ENCODE measurements at regions not wholly inside any gene's neighbourhood (a gene's known extent, or its start where the extent isn't known, plus 50 kb on each side); places are given as distances from the start of the nearest gene placed in this dataset.

- DNase-seq (ENCODE audit: low spot score in 2 of 2) (no peak), ATAC-seq (ENCODE audit: low read depth) (no peak)
- H3K4me1 Mint-ChIP-seq: no peaks in the 10 kb centered on the region
- H3K27ac Mint-ChIP-seq: no peak overlapping the region
- H3K4me3 Mint-ChIP-seq: no peak overlapping the region
- H3K36me3 Mint-ChIP-seq: no peaks in the 10 kb centered on the region
- peaks cover 6% of the 10 kb centered on the region for H3K27me3 Mint-ChIP-seq
- H3K9me3 Mint-ChIP-seq: no peaks in the 10 kb centered on the region
These were observed 356.0 kb downstream of the TGFB2 start for GRCh38 chr1:218701131-218701530.

- Mint-ChIP-seq H3K4me1 (no peaks in the 10 kb centered on the region), H3K27ac (no peak overlapping the region), H3K4me3 (no peak overlapping the region), H3K9me3 (no peaks in the 10 kb centered on the region), H3K27me3 (peaks cover 6% of the 10 kb centered on the region), H3K36me3 (no peaks in the 10 kb centered on the region)
- ATAC-seq (ENCODE audit: low read depth): no peak
- no peak for DNase-seq (ENCODE audit: low spot score in 2 of 2)
These were observed 357.6 kb downstream of the TGFB2 start for GRCh38 chr1:218702775-218703174.

- no peak for DNase-seq (ENCODE audit: low spot score in 2 of 2)
- no peaks in the 10 kb centered on the region for H3K9me3 Mint-ChIP-seq
- no peaks in the 10 kb centered on the region for H3K36me3 Mint-ChIP-seq
- no peaks in the 10 kb centered on the region for H3K4me1 Mint-ChIP-seq
- H3K4me3 Mint-ChIP-seq: no peak overlapping the region
- H3K27ac Mint-ChIP-seq: no peak overlapping the region
- no peak for ATAC-seq (ENCODE audit: low read depth)
- H3K27me3 Mint-ChIP-seq: peaks cover 6% of the 10 kb centered on the region
These were observed 358.7 kb downstream of the TGFB2 start for GRCh38 chr1:218703836-218704235.

GRCh38 chr1:218705391-218705790 lies 360.3 kb downstream of the TGFB2 start:
- no peaks in the 10 kb centered on the region for H3K9me3 Mint-ChIP-seq
- H3K27me3 Mint-ChIP-seq: peaks cover 6% of the 10 kb centered on the region
- H3K36me3 Mint-ChIP-seq: no peaks in the 10 kb centered on the region
- ATAC-seq (ENCODE audit: low read depth) (no peak), DNase-seq (ENCODE audit: low spot score in 2 of 2) (no peak)
- H3K4me3 Mint-ChIP-seq: no peak overlapping the region
- no peaks in the 10 kb centered on the region for H3K4me1 Mint-ChIP-seq
- H3K27ac Mint-ChIP-seq: no peak overlapping the region

- Mint-ChIP-seq H3K36me3 (no peaks in the 10 kb centered on the region), H3K4me1 (no peaks in the 10 kb centered on the region), H3K9me3 (no peaks in the 10 kb centered on the region), H3K27ac (no peak overlapping the region), H3K4me3 (no peak overlapping the region), H3K27me3 (peaks cover 6% of the 10 kb centered on the region)
- no peak for DNase-seq (ENCODE audit: low spot score in 2 of 2)
- ATAC-seq (ENCODE audit: low read depth): no peak
These were observed 361.1 kb downstream of the TGFB2 start for GRCh38 chr1:218705911-218706893.

DNA sequence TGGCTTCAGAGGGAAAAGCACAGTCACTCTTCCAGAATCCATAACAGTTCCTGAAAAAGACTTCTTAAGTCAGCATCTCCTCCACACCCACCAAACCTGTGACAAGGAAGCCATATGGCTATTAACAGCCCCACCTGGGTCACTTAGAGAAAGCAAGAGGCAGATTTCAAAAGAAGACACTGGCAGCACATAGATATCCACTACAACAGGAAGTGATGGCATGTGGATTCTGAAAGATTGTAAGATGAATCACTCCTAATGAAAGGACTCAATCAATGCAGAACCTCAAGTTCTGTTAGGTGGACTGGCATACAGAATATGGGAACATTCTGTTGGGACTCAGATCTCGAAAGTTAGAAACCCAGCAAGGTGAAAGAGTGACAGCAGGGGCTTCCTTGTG lies 365.9 kb downstream of the TGFB2 start:
- Mint-ChIP-seq H3K9me3 (no peaks in the 10 kb centered on the region), H3K36me3 (no peaks in the 10 kb centered on the region), H3K4me1 (no peaks in the 10 kb centered on the region), H3K4me3 (no peak overlapping the region), H3K27me3 (peaks cover 2% of the 10 kb centered on the region), H3K27ac (no peak overlapping the region)
- ATAC-seq (ENCODE audit: low read depth): no peak
- DNase-seq (ENCODE audit: low spot score in 2 of 2): no peak

DNA sequence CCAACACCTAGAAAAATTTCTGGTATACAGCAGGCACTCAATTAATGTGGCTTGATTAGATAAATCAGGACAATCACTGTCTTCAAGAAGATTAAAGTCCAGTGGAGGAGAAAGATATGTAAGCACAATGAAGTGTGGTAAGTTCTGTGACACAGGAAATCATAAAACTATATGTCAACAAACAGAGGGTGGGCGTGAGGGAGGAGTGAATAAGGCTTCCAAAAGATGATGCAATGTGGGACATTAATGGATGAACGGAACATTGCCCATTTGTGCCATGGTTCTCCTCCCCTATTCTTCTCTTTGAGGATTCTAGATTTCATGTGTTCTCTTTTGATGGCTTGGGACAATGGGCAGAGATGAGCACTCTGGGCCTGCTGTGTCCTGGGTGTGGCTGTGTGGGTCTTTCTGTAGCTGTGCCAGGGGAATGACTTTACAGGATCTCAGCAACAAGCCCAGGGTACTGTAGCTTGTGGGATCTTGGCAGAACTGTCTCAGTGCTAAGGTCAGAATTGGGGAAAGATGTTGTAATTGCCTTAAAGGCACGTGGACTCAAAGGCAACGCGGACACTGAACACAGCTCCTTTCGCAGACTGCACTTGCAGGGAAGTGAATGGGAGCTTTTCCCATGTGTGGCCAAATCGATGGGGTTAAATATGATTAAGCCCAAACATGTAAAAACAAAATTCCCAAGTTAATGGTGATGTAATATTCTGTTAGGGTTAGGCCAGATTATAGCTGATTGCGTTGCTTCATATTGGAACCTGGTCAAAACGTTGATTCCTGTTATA lies 366.9 kb downstream of the TGFB2 start:
- H3K9me3 Mint-ChIP-seq: peaks cover 6% of the 10 kb centered on the region
- no peaks in the 10 kb centered on the region for H3K36me3 Mint-ChIP-seq
- no peaks in the 10 kb centered on the region for H3K4me1 Mint-ChIP-seq
- H3K27ac Mint-ChIP-seq: no peak overlapping the region
- no peak overlapping the region for H3K4me3 Mint-ChIP-seq
- H3K27me3 Mint-ChIP-seq: peaks cover 2% of the 10 kb centered on the region
- no peak for DNase-seq (ENCODE audit: low spot score in 2 of 2)
- no peak for ATAC-seq (ENCODE audit: low read depth)

GRCh38 chr1:218712677-218713076 lies 367.5 kb downstream of the TGFB2 start:
- ATAC-seq (ENCODE audit: low read depth) (no peak), DNase-seq (ENCODE audit: low spot score in 2 of 2) (no peak)
- Mint-ChIP-seq H3K9me3 (peaks cover 6% of the 10 kb centered on the region), H3K36me3 (no peaks in the 10 kb centered on the region), H3K27ac (no peak overlapping the region), H3K4me1 (no peaks in the 10 kb centered on the region), H3K27me3 (peaks cover 2% of the 10 kb centered on the region), H3K4me3 (no peak overlapping the region)

GRCh38 chr1:218715961-218716669 lies 371.0 kb downstream of the TGFB2 start:
- no peaks in the 10 kb centered on the region for H3K36me3 Mint-ChIP-seq
- DNase-seq (ENCODE audit: low spot score in 2 of 2): no peak
- H3K9me3 Mint-ChIP-seq: peaks cover 6% of the 10 kb centered on the region

DNA sequence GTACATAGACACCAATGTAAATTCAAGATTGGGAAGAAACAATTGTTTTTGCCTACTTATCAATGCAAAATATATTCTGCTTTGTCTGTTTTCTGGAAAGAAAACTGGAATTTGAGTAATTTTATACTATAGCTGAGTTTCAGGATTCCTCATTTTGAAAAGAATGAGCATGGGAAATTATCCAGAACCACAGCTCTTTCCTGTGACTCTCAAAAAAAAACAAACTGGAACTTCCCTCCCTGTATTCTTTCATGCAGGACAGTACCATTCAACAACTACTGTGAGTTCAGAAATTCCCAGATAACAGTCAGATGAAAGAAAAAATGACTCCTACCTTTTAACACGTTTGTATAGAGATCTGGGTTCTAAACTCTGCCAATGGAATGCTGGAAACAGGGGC lies 372.4 kb downstream of the TGFB2 start:
- no peak overlapping the region for H3K27ac Mint-ChIP-seq
- peaks cover 6% of the 10 kb centered on the region for H3K9me3 Mint-ChIP-seq
- DNase-seq (ENCODE audit: low spot score in 2 of 2) (no peak), ATAC-seq (ENCODE audit: low read depth) (no peak)
- H3K4me3 Mint-ChIP-seq: no peak overlapping the region
- H3K36me3 Mint-ChIP-seq: no peaks in the 10 kb centered on the region
- no peaks in the 10 kb centered on the region for H3K4me1 Mint-ChIP-seq
- H3K27me3 Mint-ChIP-seq: no peaks in the 10 kb centered on the region

More at GRCh38 chr1:218715961-218716669, 371.0 kb downstream of the TGFB2 start:
- Mint-ChIP-seq H3K27me3 (peaks cover 2% of the 10 kb centered on the region), H3K4me3 (no peak overlapping the region), H3K27ac (no peak overlapping the region), H3K4me1 (no peaks in the 10 kb centered on the region)
- no peak for ATAC-seq (ENCODE audit: low read depth)

- no peak overlapping the region for H3K4me3 Mint-ChIP-seq
- no peaks in the 10 kb centered on the region for H3K36me3 Mint-ChIP-seq
- peaks cover 6% of the 10 kb centered on the region for H3K9me3 Mint-ChIP-seq
- no peak overlapping the region for H3K27ac Mint-ChIP-seq
- no peaks in the 10 kb centered on the region for H3K27me3 Mint-ChIP-seq
- DNase-seq (ENCODE audit: low spot score in 2 of 2) (no peak), ATAC-seq (ENCODE audit: low read depth) (no peak)
- H3K4me1 Mint-ChIP-seq: no peaks in the 10 kb centered on the region
These were observed 373.1 kb downstream of the TGFB2 start for GRCh38 chr1:218718206-218718605.

GRCh38 chr1:218718977-218719376 lies 373.8 kb downstream of the TGFB2 start:
- Mint-ChIP-seq H3K9me3 (peaks cover 8% of the 10 kb centered on the region), H3K4me3 (no peak overlapping the region)

GRCh38 chr1:218728898-218729565 lies 383.9 kb downstream of the TGFB2 start:
- Mint-ChIP-seq H3K27ac (no peak overlapping the region), H3K36me3 (no peaks in the 10 kb centered on the region), H3K9me3 (peaks cover 2% of the 10 kb centered on the region), H3K4me1 (no peaks in the 10 kb centered on the region), H3K4me3 (no peak overlapping the region), H3K27me3 (no peaks in the 10 kb centered on the region)
- DNase-seq (ENCODE audit: low spot score in 2 of 2) (no peak), ATAC-seq (ENCODE audit: low read depth) (no peak)

More at GRCh38 chr1:218718977-218719376, 373.8 kb downstream of the TGFB2 start:
- H3K36me3 Mint-ChIP-seq: no peaks in the 10 kb centered on the region
- H3K4me1 Mint-ChIP-seq: no peaks in the 10 kb centered on the region
- DNase-seq (ENCODE audit: low spot score in 2 of 2): no peak
- no peak for ATAC-seq (ENCODE audit: low read depth)
- no peaks in the 10 kb centered on the region for H3K27me3 Mint-ChIP-seq
- H3K27ac Mint-ChIP-seq: no peak overlapping the region

All from memory B cell (primary cell).